Calu3 (cell line): ENCODE measurements at regions not wholly inside any gene's neighbourhood (a gene's known extent, or its start where the extent isn't known, plus 50 kb on each side); places are given as distances from the start of the nearest gene placed in this dataset.

Experiments used
- BruUV-seq: library from RNA; stranded (reverse); fragments of 400-500 nt; replicated peaks from 2 replicates; lab custom pipeline; 2021; lab: Mats Ljungman, UMichigan
- CTCF ChIA-PET: fragments of 300-600 bp; sonication (Branson Sonifier 250); formaldehyde crosslinking; loops from one replicate; lab custom pipeline; 2022; ENCODE audit warnings: antibody characterized with exemption; lab: Charles Lee
- DNase-seq: peaks from one replicate; pipeline ENCODE4 v3.0.0; 2022
- H3K27ac Mint-ChIP-seq: one replicate; pipeline ENCODE4 v1.8.0; 2022; ENCODE audit warnings: mixed read lengths; ENCODE audit not compliant: unreplicated experiment
- H3K27me3 Mint-ChIP-seq: one replicate; pipeline ENCODE4 v1.8.0; 2022; ENCODE audit warnings: mixed read lengths; ENCODE audit not compliant: unreplicated experiment
- H3K36me3 Mint-ChIP-seq: one replicate; pipeline ENCODE4 v1.8.0; 2022; ENCODE audit warnings: mild to moderate bottlenecking, moderate library complexity, mixed read lengths; ENCODE audit not compliant: insufficient read depth, unreplicated experiment
- H3K4me1 Mint-ChIP-seq: one replicate; pipeline ENCODE4 v1.8.0; 2022; ENCODE audit warnings: mild to moderate bottlenecking, low read depth, mixed read lengths; ENCODE audit not compliant: unreplicated experiment
- H3K4me3 Mint-ChIP-seq: one replicate; pipeline ENCODE4 v1.8.0; 2022; ENCODE audit warnings: mild to moderate bottlenecking, low read depth, moderate library complexity, mixed read lengths; ENCODE audit not compliant: unreplicated experiment
- H3K9me3 Mint-ChIP-seq: one replicate; pipeline ENCODE4 v1.8.0; 2022; ENCODE audit warnings: low read depth, mixed read lengths; ENCODE audit not compliant: unreplicated experiment
- intact Hi-C: fragments of 100-400 bp; cut with micrococcal nuclease; formaldehyde crosslinking; loops from one replicate; pipeline ENCODE4 v1.10.0; 2022; ENCODE audit not compliant: unreplicated experiment
- TF ChIP-seq, protein P1 (sequence below): fragments of 200-600 bp; IDR thresholded peaks from one replicate; pipeline ENCODE4 v1.8.0; 2022; ENCODE audit warnings: antibody characterized with exemption; ENCODE audit not compliant: unreplicated experiment

DNA sequence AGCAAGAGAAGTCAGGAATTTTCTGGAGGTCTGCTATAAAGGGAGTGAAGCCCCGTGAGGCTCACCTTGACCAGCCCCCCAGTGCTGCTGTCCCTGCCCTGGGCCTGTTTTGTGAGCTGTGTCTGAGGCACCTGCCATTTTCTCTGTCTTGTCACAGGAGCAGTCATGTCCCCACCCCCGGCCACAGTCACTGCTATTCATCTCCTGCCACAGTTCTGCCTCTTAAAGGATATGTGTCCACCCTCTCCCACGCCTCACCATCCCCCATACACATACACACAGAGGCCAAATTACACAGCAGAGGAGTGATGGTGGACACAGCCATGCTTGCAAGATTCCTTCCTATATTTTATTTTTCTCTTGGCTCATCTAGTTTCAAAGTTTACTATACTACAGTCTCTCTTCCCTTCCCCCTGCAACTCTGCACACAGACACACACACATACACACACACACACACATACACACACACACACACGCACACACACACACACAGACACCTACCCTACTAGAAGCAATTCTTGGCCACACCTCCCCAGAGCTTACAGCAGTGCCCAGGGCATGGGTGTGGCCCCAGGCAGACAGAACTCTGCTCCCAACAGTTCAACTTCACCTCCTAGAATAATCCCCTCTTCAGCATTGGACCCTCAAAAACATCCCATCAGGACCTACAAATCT lies 68.7 kb upstream of the TAB2 start:
- no peak overlapping the region for H3K4me3 Mint-ChIP-seq
- H3K27ac Mint-ChIP-seq, result no peak overlapping the region
- peaks cover 5% of the 10 kb centered on the region for H3K36me3 Mint-ChIP-seq
- DNase-seq, result peak; percentile 35
- no TSS peak for BruUV-seq
- no peaks in the 10 kb centered on the region for H3K27me3 Mint-ChIP-seq
- CTCF ChIA-PET, result no interaction called here
- H3K4me1 Mint-ChIP-seq, result peaks cover 20% of the 10 kb centered on the region
- TF ChIP-seq, protein P1, sequence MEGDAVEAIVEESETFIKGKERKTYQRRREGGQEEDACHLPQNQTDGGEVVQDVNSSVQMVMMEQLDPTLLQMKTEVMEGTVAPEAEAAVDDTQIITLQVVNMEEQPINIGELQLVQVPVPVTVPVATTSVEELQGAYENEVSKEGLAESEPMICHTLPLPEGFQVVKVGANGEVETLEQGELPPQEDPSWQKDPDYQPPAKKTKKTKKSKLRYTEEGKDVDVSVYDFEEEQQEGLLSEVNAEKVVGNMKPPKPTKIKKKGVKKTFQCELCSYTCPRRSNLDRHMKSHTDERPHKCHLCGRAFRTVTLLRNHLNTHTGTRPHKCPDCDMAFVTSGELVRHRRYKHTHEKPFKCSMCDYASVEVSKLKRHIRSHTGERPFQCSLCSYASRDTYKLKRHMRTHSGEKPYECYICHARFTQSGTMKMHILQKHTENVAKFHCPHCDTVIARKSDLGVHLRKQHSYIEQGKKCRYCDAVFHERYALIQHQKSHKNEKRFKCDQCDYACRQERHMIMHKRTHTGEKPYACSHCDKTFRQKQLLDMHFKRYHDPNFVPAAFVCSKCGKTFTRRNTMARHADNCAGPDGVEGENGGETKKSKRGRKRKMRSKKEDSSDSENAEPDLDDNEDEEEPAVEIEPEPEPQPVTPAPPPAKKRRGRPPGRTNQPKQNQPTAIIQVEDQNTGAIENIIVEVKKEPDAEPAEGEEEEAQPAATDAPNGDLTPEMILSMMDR, result no peak
- intact Hi-C loops, result no loop called here
- peaks cover 3% of the 10 kb centered on the region for H3K9me3 Mint-ChIP-seq

DNA sequence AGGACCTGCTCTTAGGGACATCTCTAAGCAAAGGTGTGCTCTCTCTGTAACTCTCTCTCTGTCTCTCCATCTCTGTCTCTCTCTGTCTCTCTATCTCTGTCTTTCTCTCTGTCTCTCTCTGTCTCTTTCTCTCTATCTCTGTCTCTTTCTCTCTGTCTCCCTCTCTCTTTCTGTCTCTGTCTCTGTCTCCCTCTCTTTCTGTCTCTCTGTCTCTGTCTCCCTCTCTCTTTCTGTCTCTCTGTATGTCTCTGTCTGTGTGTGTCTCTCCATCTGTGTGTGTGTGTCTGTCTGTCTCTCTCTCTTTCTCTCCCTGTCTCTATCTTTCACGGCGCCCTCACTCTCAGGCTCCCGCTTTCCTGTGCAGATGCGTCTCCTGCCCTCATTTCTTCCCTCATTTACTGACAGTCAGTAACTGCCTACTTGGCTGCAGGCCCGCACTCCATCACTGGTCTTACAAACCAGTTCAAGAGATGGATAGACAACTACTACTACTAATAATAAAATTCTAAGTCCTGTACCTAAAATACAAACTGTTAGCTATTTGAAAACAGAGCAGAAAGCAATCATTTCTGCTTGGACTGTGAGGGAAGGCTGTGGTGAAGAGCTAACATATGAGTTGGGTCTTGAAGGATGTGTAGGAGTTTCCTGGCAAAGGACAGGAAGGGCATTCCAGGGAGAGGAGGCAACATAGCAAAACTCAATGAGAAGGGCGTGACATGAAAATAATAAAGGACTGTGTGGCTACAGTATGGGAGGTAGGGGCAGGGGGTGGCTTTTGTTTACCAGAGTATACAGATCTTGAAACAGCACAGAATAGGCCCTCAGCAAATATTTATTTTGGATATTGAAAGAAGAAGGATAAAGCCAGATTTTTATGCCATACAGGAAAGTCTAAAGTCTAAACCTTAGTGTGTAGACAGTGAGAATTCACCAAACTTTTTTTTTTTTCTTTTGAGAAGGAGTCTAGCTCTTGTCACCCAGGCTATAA lies 67.8 kb upstream of the TAB2 start:
- no peaks in the 10 kb centered on the region for H3K27me3 Mint-ChIP-seq
- CTCF ChIA-PET, result no interaction called here
- intact Hi-C loops, result no loop called here
- DNase-seq, result no peak
- H3K4me3 Mint-ChIP-seq, result no peak overlapping the region
- peaks cover 5% of the 10 kb centered on the region for H3K36me3 Mint-ChIP-seq
- no peaks in the 10 kb centered on the region for H3K9me3 Mint-ChIP-seq
- no peak overlapping the region for H3K27ac Mint-ChIP-seq
- peaks cover 20% of the 10 kb centered on the region for H3K4me1 Mint-ChIP-seq
- TF ChIP-seq, protein P1, result no peak
- no TSS peak for BruUV-seq

DNA sequence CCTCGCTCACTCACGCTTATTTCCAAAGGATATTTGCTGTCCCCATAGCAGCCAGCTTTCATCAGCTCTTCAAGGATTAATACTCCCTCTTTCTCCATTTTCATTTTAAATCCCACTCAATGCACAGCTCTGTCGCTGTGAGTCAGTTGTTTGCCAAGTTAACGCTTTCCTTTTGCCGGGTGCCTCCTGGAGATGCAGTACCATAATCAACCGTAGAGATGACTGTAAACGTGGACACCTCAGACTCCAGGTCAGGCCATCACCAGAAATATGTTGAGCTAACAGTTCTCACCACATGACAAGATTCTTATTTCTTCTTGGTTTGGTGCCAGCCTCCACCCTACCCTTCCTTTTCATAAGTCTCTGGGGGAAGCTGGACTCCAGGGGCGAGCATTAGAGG lies 66.6 kb upstream of the TAB2 start:
- Mint-ChIP-seq H3K9me3 (no peaks in the 10 kb centered on the region), H3K4me3 (no peak overlapping the region), H3K27me3 (no peaks in the 10 kb centered on the region), H3K36me3 (peaks cover 5% of the 10 kb centered on the region), H3K4me1 (peaks cover 20% of the 10 kb centered on the region), H3K27ac (no peak overlapping the region)
- CTCF ChIA-PET, result no interaction called here
- intact Hi-C loops, result no loop called here
- BruUV-seq, result no TSS peak
- TF ChIP-seq, protein P1, result no peak
- DNase-seq, result no peak

DNA sequence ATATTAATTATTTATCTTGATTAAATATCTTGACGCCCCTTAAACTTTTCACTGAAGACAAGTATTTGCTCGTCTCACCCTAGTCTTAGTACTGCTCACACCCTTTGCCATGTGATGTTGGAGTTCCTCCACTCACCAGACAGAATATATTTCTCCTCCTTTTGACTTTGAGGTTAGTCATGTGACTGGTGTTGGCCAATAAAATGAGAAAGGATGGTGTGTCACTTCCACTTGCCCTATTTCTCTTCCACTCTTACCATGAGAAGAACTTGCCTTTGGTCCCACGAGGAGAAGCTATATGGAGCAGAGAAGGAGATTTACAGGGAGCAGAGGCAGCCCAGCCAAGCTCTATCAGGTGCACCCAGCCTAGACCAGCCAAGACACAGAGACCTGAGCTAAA lies 64.9 kb upstream of the TAB2 start:
- no peaks in the 10 kb centered on the region for H3K9me3 Mint-ChIP-seq
- H3K4me3 Mint-ChIP-seq, result no peak overlapping the region
- CTCF ChIA-PET, result no interaction called here
- H3K4me1 Mint-ChIP-seq, result peaks cover 20% of the 10 kb centered on the region
- TF ChIP-seq, protein P1, result no peak
- intact Hi-C loops, result no loop called here
- no TSS peak for BruUV-seq
- H3K36me3 Mint-ChIP-seq, result peaks cover 5% of the 10 kb centered on the region
- no peaks in the 10 kb centered on the region for H3K27me3 Mint-ChIP-seq
- no peak for DNase-seq
- no peak overlapping the region for H3K27ac Mint-ChIP-seq
